Coronary artery (tissue), 2 donors: ENCODE measurements at regions not wholly inside any gene's neighbourhood (a gene's known extent, or its start where the extent isn't known, plus 50 kb on each side); places are given as distances from the start of the nearest gene placed in this dataset.

Source experiments
- DNase-seq: peaks from one replicate; pipeline ENCODE4 v3.0.0-alpha.2; 2017; ENCODE audit warnings: low spot score
- H3K27ac ChIP-seq, 2 donors: fragments of 200-600 bp; sonication (generic); one replicate each; pipeline ENCODE4 v1.5.1; 2016 to 2019
- H3K4me3 ChIP-seq: fragments of 200-600 bp; sonication (generic); 2 replicates; pipeline ENCODE4 v1.5.1; 2016; ENCODE audit warnings: mild to moderate bottlenecking, moderate library complexity
- TF ChIP-seq, protein P1 (sequence below): fragments of 200-600 bp; sonication (generic); IDR thresholded peaks from one replicate; pipeline ENCODE4 v1.5.1; 2019; ENCODE audit warnings: antibody characterized with exemption

DNA sequence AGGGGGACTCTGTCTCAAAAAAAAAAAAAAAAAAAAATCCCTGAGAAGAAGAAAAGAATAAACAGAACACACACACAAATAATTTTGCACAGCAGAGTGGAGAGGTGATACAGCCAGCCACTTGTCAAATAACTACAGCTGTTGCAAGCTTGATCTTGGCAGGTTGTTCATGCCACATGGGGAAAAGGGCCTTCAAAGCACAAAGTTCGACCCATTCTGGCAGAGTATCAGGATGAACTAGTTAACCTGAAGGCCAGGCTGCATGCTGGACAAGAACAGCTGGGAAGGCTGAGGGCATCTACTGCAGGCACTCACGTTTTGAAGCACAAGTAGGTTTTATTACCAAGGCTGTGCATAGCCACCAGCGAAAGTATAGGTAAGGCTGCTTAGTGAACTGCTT is 104.1 kb downstream of the KCTD15 start:
- DNase-seq: no peak
- TF ChIP-seq, protein P1, sequence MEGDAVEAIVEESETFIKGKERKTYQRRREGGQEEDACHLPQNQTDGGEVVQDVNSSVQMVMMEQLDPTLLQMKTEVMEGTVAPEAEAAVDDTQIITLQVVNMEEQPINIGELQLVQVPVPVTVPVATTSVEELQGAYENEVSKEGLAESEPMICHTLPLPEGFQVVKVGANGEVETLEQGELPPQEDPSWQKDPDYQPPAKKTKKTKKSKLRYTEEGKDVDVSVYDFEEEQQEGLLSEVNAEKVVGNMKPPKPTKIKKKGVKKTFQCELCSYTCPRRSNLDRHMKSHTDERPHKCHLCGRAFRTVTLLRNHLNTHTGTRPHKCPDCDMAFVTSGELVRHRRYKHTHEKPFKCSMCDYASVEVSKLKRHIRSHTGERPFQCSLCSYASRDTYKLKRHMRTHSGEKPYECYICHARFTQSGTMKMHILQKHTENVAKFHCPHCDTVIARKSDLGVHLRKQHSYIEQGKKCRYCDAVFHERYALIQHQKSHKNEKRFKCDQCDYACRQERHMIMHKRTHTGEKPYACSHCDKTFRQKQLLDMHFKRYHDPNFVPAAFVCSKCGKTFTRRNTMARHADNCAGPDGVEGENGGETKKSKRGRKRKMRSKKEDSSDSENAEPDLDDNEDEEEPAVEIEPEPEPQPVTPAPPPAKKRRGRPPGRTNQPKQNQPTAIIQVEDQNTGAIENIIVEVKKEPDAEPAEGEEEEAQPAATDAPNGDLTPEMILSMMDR: no peak
- H3K4me3 ChIP-seq: no peak overlapping the region
- no peak overlapping the region for H3K27ac ChIP-seq

DNA sequence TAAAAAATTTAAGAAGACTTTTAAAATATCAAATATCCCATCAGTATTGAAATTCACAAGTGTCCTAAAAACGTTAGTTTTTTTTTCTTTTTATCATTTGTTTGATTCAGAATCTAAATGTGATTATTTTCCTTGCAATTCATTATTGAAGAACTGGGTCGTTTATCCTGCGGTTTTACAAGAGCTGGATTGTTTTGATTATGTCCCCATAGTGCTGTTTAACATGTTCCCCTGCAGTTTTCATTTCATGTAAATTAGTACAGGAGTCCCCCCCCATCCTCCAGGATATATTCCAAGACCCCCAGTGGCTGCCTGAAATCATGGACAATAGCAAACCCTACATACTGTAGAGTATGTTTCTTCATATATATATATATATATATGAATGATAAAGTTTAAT is 105.7 kb downstream of the KCTD15 start:
- TF ChIP-seq, protein P1: no peak
- Histone ChIP-seq H3K27ac (no peak overlapping the region), H3K4me3 (no peak overlapping the region)
- no peak for DNase-seq

DNA sequence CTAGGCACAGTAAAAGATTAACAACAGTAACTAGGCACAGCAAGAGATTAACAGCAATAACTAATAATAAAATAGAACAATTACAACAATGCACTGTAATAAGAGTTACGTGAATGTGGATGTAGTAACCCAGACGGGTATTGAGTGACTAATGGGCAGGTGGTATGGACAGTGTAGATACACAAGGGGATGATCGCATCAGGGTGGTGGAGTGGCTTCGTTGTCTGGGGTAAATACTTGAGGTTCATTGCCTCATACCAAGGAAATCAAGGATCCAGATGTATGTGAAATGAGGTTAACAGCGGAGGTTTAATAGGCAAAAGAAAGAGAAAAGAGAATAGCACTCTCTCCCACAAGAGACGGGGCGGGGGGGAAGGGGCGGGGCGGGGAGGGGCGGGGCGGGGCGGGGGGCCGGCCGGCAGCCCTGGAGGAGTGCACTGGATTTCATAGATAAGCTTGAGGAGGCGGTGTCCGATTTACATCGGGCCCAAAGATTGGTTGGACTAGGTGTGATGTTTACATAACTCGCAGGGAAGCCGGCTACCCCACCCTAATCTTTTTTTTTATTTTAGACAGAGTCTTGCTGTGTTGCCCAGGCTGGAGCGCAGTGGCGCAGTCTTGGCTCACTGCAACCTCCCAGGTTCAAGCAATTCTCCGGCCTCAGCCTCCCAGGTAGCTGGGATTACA is 106.3 kb downstream of the KCTD15 start:
- Histone ChIP-seq H3K27ac (no peak overlapping the region), H3K4me3 (no peak overlapping the region)
- TF ChIP-seq, protein P1: no peak
- no peak for DNase-seq

DNA sequence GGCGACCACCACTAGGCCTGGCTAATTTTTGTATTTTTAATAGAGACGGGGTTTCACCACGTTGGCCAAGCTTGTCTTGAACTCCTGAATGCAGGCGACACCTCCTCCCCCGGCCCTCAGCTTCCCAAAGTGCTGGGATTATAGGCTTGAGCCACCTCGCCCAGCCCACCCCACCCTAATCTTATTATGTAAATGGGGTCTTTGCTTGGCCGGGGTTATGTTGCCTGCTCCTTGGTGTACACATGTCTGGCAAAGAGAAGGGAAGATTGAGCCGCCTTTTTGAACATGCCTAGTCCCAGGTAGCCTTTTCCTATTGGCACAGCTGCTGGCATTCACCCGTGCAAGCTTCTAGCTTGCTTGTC is 106.8 kb downstream of the KCTD15 start:
- H3K4me3 ChIP-seq: no peak overlapping the region
- no peak overlapping the region for H3K27ac ChIP-seq
- TF ChIP-seq, protein P1: no peak
- no peak for DNase-seq

DNA sequence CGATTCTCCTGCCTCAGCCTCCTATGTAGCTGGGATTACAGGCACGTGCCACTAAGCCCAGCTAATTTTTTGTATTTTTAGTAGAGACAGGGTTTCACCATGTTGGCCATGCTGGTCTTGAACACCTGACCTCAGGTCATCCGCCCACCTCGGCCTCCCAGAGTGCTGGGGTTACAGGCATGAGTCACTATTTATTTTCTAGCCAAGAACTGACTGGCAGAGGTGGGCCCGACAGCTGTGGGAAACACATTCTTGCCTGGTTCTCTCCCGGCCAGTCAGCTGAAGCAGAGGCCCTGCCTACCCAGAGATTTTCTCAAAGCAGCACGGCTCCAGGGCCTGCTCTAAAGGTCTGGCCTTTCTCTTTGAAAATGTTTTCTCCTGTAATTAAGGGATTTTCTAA is 108.0 kb downstream of the KCTD15 start:
- TF ChIP-seq, protein P1: no peak
- DNase-seq: no peak
- H3K27ac ChIP-seq: peak overlapping the region in 1 of 2 donors; percentile 61

DNA sequence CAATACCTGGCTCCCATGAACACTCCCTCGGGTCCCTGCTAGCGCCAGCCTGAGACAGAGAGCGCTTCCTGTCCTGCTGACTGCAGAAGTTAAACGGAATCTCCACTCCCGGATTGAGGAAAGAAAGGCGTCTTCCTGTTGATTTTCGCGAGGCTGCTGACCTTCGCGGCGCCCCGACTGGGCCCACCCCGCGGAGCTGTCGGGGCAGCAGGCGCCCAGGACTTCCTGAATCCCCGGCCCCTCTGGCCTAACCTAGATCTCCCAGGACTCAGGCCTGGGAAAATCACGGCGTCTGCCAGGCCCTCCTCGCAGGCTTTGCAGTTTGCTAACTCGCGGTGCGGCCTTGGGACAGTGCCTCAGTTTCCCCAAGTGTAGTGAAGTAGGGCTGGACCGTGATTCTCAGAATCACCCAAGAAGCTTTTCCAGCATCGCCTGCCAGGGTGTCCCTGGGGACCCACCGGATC is 108.8 kb downstream of the KCTD15 start:
- DNase-seq: no peak
- Histone ChIP-seq H3K4me3 (peak overlapping the region; percentile 81), H3K27ac (peak overlapping the region in 1 of 2 donors; percentile 61)
- TF ChIP-seq, protein P1: no peak

More for the DNA sequence above, 108.0 kb downstream of the KCTD15 start:
- H3K4me3 ChIP-seq: no peak overlapping the region

DNA sequence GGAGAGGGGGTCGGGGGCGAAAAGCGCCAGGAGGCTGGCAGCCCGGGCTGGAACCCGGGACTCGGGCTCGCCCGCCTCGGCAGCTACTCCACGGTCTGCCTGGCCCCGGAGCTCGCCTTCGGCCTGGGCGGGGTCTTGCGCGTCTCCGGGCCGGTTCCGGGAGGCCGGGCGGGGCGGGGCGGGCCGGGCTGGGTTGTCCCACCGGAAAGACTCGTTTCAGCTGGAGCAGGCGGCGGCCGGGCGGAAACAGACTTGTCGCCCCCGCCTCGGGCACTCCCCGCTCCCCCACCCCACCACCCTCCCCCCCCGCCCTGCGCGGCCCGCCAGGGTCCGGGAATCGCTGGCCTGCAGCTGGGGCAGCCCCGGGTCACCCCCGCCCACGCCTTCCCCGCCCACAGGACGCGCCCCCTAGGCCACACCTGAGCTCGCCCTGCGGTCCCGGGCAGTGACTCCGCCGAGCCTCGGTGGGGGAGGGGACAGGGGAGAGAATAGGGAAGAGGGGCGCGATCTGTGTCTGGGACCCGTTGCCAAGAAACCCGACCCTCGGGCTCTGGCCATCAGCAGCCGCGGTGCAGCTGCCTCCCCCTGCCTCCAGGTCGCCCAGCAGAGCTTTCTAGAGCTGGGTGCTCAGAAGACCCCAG is 109.4 kb downstream of the KCTD15 start:
- DNase-seq: peak; percentile 79
- peak overlapping the region; percentile 13 to 61 for H3K27ac ChIP-seq
- TF ChIP-seq, protein P1: no peak
- H3K4me3 ChIP-seq: peak overlapping the region; percentile 81
